ENCODE measurements at regions not wholly inside any gene's neighbourhood (a gene's known extent, or its start where the extent isn't known, plus 50 kb on each side); places are given as distances from the start of the nearest gene placed in this dataset.

DNA sequence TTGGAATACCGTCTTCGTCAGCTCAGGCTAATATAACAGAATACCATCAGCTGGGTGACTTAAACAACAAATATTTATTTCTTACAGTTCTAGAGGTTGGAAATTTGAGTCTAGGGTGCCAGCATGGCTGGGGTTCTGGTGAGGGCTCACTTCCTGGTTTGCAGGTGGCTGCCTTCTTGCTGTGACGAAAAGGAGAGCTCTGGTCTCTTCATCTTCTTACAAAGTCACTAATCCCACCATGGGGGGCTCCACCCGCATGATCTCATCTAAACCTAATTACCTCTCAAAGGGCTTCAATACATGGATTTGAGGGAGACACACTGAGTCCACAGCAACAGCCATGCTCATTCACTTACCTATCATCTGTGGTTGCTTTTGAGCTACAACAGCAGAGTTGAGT lies 78.3 kb downstream of the PSMG1 start:
- H3K23ac ChIP-seq (ENCODE audit: insufficient read length, low read depth, low read length), result no peak overlapping the region
- Mint-ChIP-seq H3K27me3 (ENCODE audit: low read depth) (peaks cover 13% of the 10 kb centered on the region), H3K36me3 (ENCODE audit: insufficient read depth in 1 of 3, low read depth in 3 of 3) (peaks cover 0 to 4% (median 0%) of the 10 kb centered on the region in 3 experiments; a peak in 3 of 7 replicates), H3K9me3 (peaks cover 3% of the 10 kb centered on the region in 2 experiments; a peak in 3 of 5 replicates), H3K4me3 (no peak overlapping the region), H3K4me1 (peaks cover 8 to 21% of the 10 kb centered on the region in 2 experiments), H3K27ac (0 out of 7 replicates have a peak overlapping the region, but pooled peaks of 1 of the 3 experiments have one; percentile 0)
- no peaks in the 10 kb centered on the region for H4K20me1 ChIP-seq (ENCODE audit: control insufficient read depth, insufficient read depth, insufficient read length)
- no peak overlapping the region for H4K8ac ChIP-seq (replicated peaks; ENCODE audit: insufficient read length, low read depth, low read length)
- no peak overlapping the region for H3K4me2 ChIP-seq (ENCODE audit: insufficient read depth, insufficient read length, low read length)
- no peak overlapping the region for H2BK120ac ChIP-seq (ENCODE audit: low read depth, low read length, poor library complexity, severe bottlenecking)
- no peak overlapping the region for H3K9ac ChIP-seq (ENCODE audit: extremely low read depth, insufficient read length, low read length)
- no peaks in the 10 kb centered on the region for H3K9me3 ChIP-seq (ENCODE audit: control insufficient read depth, low read depth, low read length)
- H3T11ph ChIP-seq (ENCODE audit: low read length), result no peak overlapping the region
- no peak overlapping the region for H2BK15ac ChIP-seq (ENCODE audit: low read depth, low read length)
- H3K56ac ChIP-seq (ENCODE audit: insufficient read length, low read depth, low read length), result no peak overlapping the region
- no peaks in the 10 kb centered on the region for H3K79me2 ChIP-seq (ENCODE audit: insufficient read depth, low read length)
- WGBS (ENCODE audit: extremely low coverage, insufficient read length, low lambda C conversion rate), result no CpG with 5 or more reads among the region's 4 CpGs
- H3K18ac ChIP-seq (ENCODE audit: insufficient read length, low read depth, low read length), result no peak overlapping the region
- no peaks in the 10 kb centered on the region for H3K4me1 ChIP-seq (ENCODE audit: insufficient read depth, low read length)
- H4K91ac ChIP-seq (ENCODE audit: insufficient read length, low read depth, low read length), result no peak overlapping the region
- H2BK12ac ChIP-seq (ENCODE audit: insufficient read length, low read depth, low read length), result no peak overlapping the region
- H2BK20ac ChIP-seq (ENCODE audit: low read depth, low read length, poor library complexity, severe bottlenecking), result no peak overlapping the region
- H2AFZ ChIP-seq (ENCODE audit: low read length), result no peak overlapping the region
- no peak overlapping the region for H2AK5ac ChIP-seq (ENCODE audit: insufficient read length, low read length)
- H3K79me1 ChIP-seq (ENCODE audit: insufficient read depth, low read depth, low read length, poor library complexity, severe bottlenecking), result no peaks in the 10 kb centered on the region
- TF ChIP-seq, protein P1, sequence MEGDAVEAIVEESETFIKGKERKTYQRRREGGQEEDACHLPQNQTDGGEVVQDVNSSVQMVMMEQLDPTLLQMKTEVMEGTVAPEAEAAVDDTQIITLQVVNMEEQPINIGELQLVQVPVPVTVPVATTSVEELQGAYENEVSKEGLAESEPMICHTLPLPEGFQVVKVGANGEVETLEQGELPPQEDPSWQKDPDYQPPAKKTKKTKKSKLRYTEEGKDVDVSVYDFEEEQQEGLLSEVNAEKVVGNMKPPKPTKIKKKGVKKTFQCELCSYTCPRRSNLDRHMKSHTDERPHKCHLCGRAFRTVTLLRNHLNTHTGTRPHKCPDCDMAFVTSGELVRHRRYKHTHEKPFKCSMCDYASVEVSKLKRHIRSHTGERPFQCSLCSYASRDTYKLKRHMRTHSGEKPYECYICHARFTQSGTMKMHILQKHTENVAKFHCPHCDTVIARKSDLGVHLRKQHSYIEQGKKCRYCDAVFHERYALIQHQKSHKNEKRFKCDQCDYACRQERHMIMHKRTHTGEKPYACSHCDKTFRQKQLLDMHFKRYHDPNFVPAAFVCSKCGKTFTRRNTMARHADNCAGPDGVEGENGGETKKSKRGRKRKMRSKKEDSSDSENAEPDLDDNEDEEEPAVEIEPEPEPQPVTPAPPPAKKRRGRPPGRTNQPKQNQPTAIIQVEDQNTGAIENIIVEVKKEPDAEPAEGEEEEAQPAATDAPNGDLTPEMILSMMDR (conservative IDR thresholded peaks at IDR 0.05), result no peak
- H3K23me2 ChIP-seq (ENCODE audit: insufficient read length, low read depth, low read length, poor library complexity, severe bottlenecking), result no peaks in the 10 kb centered on the region
- H3K4ac ChIP-seq (ENCODE audit: low read depth, low read length), result no peak overlapping the region
- H2BK5ac ChIP-seq (ENCODE audit: insufficient read length, low read length), result no peak overlapping the region
- no peak for DNase-seq
- no peak overlapping the region for H3K14ac ChIP-seq (ENCODE audit: insufficient read depth, low read length)
- no peak overlapping the region for H3K27ac ChIP-seq (ENCODE audit: insufficient read length, low read depth, low read length)
- H4K5ac ChIP-seq (ENCODE audit: insufficient read length, low read depth, low read length), result no peak overlapping the region
- H3K27me3 ChIP-seq (ENCODE audit: insufficient read depth, low read length), result no peaks in the 10 kb centered on the region
